Calu3 (cell line): ENCODE measurements at regions not wholly inside any gene's neighbourhood (a gene's known extent, or its start where the extent isn't known, plus 50 kb on each side); places are given as distances from the start of the nearest gene placed in this dataset.

Source experiments
- BruUV-seq: library from RNA; stranded (reverse); fragments of 400-500 nt; replicated peaks from 2 replicates; lab custom pipeline; 2021; lab: Mats Ljungman, UMichigan
- CTCF ChIA-PET: fragments of 300-600 bp; sonication (Branson Sonifier 250); formaldehyde crosslinking; loops from one replicate; lab custom pipeline; 2022; ENCODE audit warnings: antibody characterized with exemption; lab: Charles Lee
- DNase-seq: peaks from one replicate; pipeline ENCODE4 v3.0.0; 2022
- H3K27ac Mint-ChIP-seq: one replicate; pipeline ENCODE4 v1.8.0; 2022; ENCODE audit warnings: mixed read lengths; ENCODE audit not compliant: unreplicated experiment
- H3K27me3 Mint-ChIP-seq: one replicate; pipeline ENCODE4 v1.8.0; 2022; ENCODE audit warnings: mixed read lengths; ENCODE audit not compliant: unreplicated experiment
- H3K36me3 Mint-ChIP-seq: one replicate; pipeline ENCODE4 v1.8.0; 2022; ENCODE audit warnings: mild to moderate bottlenecking, moderate library complexity, mixed read lengths; ENCODE audit not compliant: insufficient read depth, unreplicated experiment
- H3K4me1 Mint-ChIP-seq: one replicate; pipeline ENCODE4 v1.8.0; 2022; ENCODE audit warnings: mild to moderate bottlenecking, low read depth, mixed read lengths; ENCODE audit not compliant: unreplicated experiment
- H3K4me3 Mint-ChIP-seq: one replicate; pipeline ENCODE4 v1.8.0; 2022; ENCODE audit warnings: mild to moderate bottlenecking, low read depth, moderate library complexity, mixed read lengths; ENCODE audit not compliant: unreplicated experiment
- H3K9me3 Mint-ChIP-seq: one replicate; pipeline ENCODE4 v1.8.0; 2022; ENCODE audit warnings: low read depth, mixed read lengths; ENCODE audit not compliant: unreplicated experiment
- CTCF ChIP-seq: fragments of 200-600 bp; IDR thresholded peaks from one replicate; pipeline ENCODE4 v1.8.0; 2022; ENCODE audit warnings: antibody characterized with exemption; ENCODE audit not compliant: unreplicated experiment
- intact Hi-C: fragments of 100-400 bp; cut with micrococcal nuclease; formaldehyde crosslinking; loops from one replicate; pipeline ENCODE4 v1.10.0; 2022; ENCODE audit not compliant: unreplicated experiment

GRCh38 chr10:35716776-35717175, 74.7 kb upstream of the FZD8 start:
- H3K4me3 Mint-ChIP-seq: no peak overlapping the region
- H3K9me3 Mint-ChIP-seq: no peaks in the 10 kb centered on the region
- CTCF ChIA-PET: interaction anchor here (0.9 kb wide), 1 partner anchor 19 kb away, joined by 3 read pairs; no protein-coding TSS in a partner anchor
- no peak for TF ChIP-seq CTCF
- no peak overlapping the region for H3K27ac Mint-ChIP-seq
- no peaks in the 10 kb centered on the region for H3K4me1 Mint-ChIP-seq
- DNase-seq: no peak
- no TSS peak for BruUV-seq
- H3K27me3 Mint-ChIP-seq: peaks cover 25% of the 10 kb centered on the region
- no peaks in the 10 kb centered on the region for H3K36me3 Mint-ChIP-seq
- intact Hi-C loops: no loop called here

- no peaks in the 10 kb centered on the region for H3K36me3 Mint-ChIP-seq
- H3K27ac Mint-ChIP-seq: no peak overlapping the region
- intact Hi-C loops: no loop called here
- peaks cover 57% of the 10 kb centered on the region for H3K27me3 Mint-ChIP-seq
- CTCF ChIA-PET: no interaction called here
- TF ChIP-seq CTCF: no peak
- BruUV-seq: no TSS peak
- peaks cover 2% of the 10 kb centered on the region for H3K9me3 Mint-ChIP-seq
- DNase-seq: no peak
- H3K4me1 Mint-ChIP-seq: no peaks in the 10 kb centered on the region
- H3K4me3 Mint-ChIP-seq: no peak overlapping the region
Measured at GRCh38 chr10:35712486-35712885, 70.4 kb upstream of the FZD8 start.

GRCh38 chr10:35711615-35712411, 69.7 kb upstream of the FZD8 start:
- BruUV-seq: no TSS peak
- intact Hi-C loops: no loop called here
- Mint-ChIP-seq H3K27me3 (peaks cover 57% of the 10 kb centered on the region), H3K9me3 (peaks cover 5% of the 10 kb centered on the region), H3K36me3 (no peaks in the 10 kb centered on the region), H3K4me3 (no peak overlapping the region), H3K4me1 (no peaks in the 10 kb centered on the region), H3K27ac (no peak overlapping the region)
- CTCF ChIA-PET: no interaction called here
- no peak for DNase-seq
- no peak for TF ChIP-seq CTCF

GRCh38 chr10:35707642-35708425, 65.7 kb upstream of the FZD8 start:
- DNase-seq: no peak
- Mint-ChIP-seq H3K36me3 (no peaks in the 10 kb centered on the region), H3K4me1 (no peaks in the 10 kb centered on the region), H3K27me3 (peaks cover 43% of the 10 kb centered on the region), H3K9me3 (peaks cover 8% of the 10 kb centered on the region), H3K27ac (no peak overlapping the region), H3K4me3 (no peak overlapping the region)
- CTCF ChIA-PET: no interaction called here
- no peak for TF ChIP-seq CTCF
- BruUV-seq: no TSS peak
- intact Hi-C loops: no loop called here
